Astrocyte (in vitro differentiated cells and primary cell): ENCODE measurements at regions not wholly inside any gene's neighbourhood (a gene's known extent, or its start where the extent isn't known, plus 50 kb on each side); places are given as distances from the start of the nearest gene placed in this dataset.

Source experiments
- CTCF ChIP-seq: IDR thresholded peaks from 2 replicates; pipeline ENCODE4 v1.5.1; 2011; ENCODE audit warnings: low read depth, mild to moderate bottlenecking, inconsistent platforms, low read length, moderate library complexity; ENCODE audit not compliant: insufficient read depth
- EZH2 ChIP-seq: IDR thresholded peaks from 2 replicates; pipeline ENCODE4 v1.6.1; 2012; ENCODE audit warnings: mild to moderate bottlenecking, low read length, inconsistent platforms; ENCODE audit not compliant: insufficient read depth

- TF ChIP-seq CTCF (no peak), EZH2 (no peak)
Observed at GRCh38 chr4:38273407-38273806, 313.2 kb downstream of the PTTG2 start.
